NCI-H2196 (cell line): ENCODE measurements at regions not wholly inside any gene's neighbourhood (a gene's known extent, or its start where the extent isn't known, plus 50 kb on each side); places are given as distances from the start of the nearest gene placed in this dataset.
"Not testable (repeated sequence)": the region's sequence is repeated elsewhere in the genome, so short reads cannot be mapped to it uniquely, and the experiment has no call there.

ENCODE experiments used
- DNase-seq: peaks from one replicate; lab custom pipeline; 2025; ENCODE audit not compliant: unreplicated experiment; lab: John Stamatoyannopoulos, UW

DNA sequence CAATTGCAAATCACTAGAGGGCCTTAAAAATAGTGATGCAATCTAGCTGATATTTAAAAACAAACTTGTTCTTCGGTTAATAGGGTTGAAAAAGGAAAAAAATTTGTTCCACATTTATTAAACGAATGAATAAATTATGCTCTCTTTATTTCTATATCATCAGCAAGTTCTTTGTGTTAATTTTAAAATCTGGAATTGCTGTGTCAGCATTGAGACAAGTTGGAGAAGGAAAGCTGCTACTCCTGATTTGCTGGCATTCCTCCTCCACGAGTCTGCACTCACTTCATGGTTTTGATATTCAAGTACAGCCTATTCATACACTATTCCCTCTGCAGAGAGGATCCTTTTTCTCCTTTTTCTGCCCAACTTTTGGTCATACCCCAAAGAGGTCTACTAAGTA, 117.6 kb downstream of the MRPL39 start:
- DNase-seq: no peak

DNA sequence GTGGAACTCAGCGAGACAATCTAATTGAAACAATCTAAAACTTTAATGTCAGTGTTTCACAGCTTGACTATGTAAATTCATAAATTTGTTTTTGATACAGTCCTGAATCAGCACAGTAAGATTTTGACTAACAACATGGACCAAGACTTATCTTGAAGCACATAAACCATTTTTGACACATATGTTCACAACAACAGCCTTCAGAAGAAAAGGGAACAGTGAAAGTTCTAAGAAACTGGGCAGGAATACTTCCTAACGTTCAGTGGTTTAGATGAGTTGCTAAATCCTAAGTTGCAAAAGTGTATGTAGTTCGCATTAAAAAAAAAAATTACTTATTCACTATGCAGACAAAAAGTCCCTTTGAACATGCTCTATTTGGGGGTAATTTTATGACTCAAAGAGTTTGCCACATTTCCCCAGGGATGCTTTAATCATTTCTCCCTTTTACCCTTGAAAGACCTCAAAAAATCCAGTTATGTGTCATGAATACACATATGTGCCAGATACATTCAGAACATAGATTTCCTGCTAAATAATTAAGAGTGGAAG, 120.2 kb downstream of the MRPL39 start:
- no peak for DNase-seq

DNA sequence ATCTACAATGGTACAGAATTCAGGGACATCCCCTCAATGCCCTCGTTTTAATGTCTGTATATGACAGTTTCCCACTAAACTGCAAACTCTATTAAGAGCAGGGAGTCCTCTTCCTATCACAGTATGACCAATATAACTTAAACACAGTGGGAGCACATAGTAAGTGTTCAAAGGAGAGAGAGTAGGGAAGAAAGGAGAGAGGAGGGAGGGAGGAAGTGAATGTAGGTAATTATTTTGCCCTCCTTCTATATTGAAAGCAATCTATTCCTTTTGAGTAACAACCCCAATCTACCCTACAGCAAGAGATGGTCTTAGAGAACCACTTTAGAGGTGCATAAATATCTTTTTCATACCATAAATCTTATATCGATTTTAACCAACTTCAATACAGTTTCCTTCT, 121.4 kb downstream of the MRPL39 start:
- DNase-seq: no peak

DNA sequence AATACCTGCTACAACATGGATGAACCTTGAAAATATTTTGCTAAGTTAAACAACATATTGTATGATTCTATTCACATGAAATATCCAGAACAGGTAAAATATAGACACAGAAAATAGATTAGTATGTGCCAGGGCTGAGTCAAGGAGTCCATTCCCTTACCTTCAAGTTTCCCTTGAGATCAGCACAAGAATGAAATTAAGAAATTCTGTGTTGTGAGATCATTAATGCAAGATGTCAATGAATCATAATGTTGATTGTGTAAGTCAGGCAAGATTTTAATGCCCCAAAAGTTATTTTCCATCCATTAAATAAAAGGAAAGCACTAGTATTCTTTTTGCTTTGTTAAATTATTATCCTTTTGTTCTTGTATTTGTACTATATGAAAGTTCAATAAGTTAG, 139.4 kb downstream of the MRPL39 start:
- no peak for DNase-seq

DNA sequence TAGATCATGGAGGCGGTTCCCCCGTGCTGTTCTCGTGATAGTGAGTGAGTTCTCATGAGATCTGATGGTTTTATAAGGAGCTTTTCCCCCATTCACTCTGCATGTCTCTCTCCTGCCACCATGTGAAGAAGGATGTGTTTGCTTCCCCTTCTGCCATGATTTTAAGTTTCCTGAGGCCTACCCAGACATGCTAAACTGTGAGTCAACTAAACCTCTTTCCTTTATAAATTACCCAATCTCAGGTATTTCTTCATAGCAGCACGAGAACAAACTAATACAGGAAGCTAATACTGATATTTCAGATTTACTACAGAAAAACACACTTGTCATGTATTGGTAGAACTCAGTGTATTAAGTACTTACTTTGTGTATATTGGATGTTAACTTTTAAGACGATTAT, 140.2 kb downstream of the MRPL39 start:
- not testable (repeated sequence) for DNase-seq

DNA sequence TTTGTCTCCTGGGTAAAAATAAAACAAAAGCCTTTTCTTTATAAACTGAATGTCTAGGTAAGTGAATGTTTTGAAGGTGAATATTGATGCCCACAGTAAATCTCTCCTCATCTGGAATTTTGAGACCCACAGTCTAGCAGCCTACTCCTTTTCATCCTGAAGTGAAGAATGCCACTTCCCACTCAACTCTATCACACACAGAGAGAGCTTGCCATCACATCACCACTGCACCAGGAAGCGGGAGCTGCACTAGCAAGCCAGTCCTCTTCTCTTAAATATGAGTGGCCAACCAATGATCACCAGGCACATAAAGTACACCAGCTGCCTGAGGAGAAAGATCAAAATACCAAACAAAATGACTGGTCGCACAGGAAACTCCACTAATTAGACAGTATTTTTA, 140.8 kb downstream of the MRPL39 start:
- no peak for DNase-seq

DNA sequence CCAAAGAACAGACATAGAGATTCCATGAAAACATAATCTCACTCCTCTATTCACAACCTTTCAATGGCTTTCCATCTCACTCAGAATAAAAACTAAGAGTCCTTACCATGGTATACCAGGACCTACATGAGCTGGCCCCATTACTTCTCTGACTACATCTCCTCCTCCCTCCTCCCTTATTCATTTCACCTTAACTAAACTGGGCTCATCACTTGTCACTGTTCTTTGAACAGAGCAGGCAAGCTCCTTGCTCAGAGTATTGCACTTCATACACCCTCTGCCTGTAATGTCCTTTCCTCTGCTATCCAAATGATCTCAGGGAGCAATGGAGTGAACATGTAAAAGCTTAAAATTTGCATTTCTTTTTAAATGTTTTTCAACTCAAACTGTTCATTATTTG, 142.0 kb downstream of the MRPL39 start:
- no peak for DNase-seq

DNA sequence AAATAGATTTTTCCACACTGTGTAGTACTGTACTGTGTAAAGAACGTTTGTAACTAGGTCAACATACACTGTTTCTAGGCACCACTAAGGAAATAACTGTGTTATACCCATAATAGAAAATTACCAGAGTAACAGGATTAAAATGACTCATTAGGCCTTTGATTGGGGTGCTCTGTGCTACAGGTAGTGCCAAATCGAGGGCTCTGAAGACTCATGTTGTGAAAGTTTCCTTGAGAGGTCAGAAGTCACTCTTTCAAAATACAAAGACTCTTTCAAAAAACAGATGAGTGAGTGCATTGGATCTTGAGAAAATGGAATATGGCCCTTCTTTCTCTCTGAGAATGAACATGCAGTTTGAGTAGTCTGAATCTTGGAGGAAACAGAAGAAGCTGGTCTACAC, 143.0 kb downstream of the MRPL39 start:
- no peak for DNase-seq

DNA sequence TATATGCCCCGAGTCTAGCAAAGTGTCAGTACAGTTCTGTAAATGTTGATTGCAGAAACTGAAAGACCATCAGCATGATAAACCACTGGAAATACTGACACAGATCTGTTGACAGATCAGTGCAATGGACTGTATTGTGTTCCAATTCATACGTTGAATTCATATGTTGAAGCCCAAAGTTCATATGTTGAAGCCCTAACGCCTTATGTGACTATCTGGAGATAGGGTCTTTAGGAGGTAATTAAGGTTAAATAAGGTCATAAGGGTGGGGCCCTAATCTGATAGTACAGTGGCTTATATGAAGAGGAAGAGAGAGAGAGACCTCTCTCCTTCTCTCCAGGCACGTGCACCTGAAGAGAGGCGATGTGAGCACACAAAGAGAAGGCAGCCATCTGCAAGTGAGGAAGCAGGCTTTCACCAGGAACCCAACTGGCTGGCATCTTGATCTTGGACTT, 144.7 kb downstream of the MRPL39 start:
- DNase-seq: no peak

DNA sequence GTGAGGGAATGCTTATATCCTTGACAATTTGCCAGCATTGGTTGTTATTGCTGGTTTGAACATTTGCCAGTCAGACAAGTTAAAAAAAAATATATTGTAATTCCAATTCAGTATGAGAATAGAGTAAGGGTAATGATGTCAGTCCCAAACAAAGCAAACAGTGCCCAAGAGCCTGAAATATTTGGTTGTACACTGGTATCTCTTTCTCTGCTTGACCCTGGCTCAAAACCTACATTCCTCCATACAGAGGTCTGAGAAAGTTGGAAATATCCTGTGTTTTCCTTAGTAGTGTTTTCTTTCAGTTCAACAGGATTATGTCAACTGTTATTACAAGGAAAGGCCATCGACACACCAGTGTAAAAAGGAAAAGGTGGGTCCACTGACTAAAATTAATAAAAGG, 145.6 kb downstream of the MRPL39 start:
- no peak for DNase-seq

DNA sequence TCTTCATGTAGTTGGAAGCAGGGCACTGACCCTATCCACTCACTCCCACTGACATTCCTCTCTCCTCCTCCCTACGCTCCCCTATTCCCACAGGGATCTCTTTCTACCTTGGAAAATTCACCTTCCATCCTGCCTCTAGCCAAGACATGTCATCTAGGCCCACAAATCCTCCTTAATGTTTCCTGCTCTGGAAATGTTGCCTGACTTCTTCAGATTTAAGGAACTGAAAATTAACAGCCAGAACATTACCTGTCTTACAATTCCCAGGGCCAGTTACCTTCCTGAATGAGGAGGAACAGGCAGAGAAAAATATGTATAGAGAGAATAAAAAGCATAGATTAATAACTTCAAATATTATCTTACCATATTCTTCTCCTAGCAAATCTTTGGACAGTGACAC, 147.3 kb downstream of the MRPL39 start:
- DNase-seq: no peak

DNA sequence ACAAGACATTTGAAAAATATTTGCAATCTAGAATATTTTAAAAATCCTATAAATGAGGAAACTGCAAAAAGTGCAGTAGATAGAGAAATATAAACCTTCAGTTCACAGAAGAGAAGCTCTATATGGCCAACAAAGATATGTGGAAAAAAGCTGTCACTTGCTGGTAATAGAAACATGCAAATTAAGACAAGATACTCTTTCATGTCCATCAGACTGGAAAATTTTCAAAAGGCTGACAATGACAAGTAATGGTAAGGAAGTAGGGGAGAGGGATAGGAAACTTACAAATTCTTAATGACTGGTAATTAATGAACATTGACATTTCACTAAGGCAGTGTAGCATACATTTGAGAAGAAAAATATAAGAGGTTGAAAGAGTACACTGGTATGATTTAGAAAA, 147.9 kb downstream of the MRPL39 start:
- no peak for DNase-seq

DNA sequence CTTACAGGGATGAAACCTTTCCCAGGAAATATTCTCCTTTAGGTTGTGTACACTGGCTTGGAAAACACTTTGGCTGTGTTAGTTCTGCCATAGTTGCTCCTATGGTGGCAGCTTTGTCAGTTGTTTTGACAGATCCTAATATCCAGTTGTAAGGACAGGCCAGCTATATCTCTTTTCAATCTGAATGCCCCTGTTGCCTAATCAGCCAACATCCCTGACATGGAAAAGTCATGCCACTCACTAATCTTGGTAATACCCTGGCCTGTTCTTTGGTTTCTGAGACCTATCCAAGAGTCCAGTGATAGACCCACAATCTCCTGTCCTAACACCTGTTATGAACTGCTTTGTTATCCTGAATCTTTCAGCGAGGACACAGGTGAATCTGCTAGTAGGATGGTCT, 148.8 kb downstream of the MRPL39 start:
- DNase-seq: no peak

DNA sequence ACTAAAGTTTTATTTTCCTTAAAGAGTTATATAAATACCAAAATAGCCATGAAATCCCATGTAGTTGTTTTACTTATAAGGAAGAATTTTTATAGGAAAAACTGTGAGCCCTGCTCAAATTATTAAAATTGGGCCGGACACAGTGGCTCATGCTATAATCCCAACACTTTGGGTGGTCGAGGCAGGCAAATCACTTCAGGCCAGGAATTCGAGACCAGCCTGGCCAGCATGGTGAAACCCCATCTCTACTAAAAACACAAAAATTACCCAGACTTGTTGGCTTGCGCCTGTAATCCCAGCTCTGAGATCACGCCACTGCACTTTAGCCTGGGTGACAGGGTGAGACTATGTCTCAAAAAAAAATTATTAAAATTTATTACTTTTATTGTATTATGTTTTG, 149.3 kb downstream of the MRPL39 start:
- DNase-seq: no peak

DNA sequence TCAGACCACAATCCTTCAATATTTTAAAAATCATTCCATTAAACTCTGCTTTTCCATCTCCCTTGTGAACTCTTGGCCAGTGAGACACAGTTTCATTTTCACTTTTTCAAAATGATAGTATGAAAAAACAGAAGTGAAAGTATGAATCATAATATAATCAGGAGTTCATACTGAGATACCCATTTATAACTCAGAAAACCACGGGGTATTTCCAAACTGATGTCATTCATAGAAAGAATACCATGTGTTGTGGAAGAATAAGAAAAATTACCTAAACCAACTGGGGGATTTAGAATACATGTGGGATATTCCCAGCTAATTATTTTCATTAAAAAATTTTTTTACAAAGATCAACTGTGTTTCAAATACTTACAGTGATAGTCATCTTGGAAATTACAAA, 149.9 kb downstream of the MRPL39 start:
- DNase-seq: no peak

DNA sequence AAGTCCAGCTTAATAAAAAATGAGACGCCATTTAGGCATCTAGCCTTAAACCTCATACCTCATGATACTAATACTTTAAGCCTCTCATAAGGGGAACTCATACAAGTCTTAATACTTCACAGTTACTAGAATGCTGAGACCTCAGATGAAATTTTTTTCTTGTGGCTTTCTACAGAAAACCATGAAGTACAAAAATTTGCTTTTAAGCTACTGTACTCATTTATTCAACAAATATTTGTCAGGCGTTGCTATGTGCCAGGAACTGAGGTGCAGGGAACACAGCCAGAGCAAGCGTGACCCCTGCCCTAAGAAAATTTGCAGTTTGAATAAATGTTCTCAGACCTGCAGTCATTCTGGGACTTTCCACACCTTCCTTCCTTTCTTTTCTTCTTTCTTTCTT, 150.6 kb downstream of the MRPL39 start:
- DNase-seq: no peak

DNA sequence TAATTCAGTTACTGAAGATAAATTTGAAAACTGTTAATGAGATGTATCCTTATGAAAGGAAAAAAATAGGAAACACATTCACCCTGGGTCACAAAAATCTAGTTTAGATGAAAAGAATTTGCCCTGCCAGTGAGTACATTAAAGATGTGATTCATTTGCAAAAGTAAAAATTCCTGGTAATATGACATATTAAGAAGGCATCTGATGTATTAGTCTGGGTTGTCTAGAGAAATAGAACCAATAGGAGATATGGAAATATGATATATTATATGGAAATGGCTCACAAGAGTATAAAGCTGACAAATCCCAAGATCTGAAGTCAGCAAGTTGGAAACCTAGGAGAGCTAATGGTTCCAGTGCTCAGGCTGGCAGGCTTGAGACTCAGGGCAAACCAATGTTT, 153.8 kb downstream of the MRPL39 start:
- no peak for DNase-seq

DNA sequence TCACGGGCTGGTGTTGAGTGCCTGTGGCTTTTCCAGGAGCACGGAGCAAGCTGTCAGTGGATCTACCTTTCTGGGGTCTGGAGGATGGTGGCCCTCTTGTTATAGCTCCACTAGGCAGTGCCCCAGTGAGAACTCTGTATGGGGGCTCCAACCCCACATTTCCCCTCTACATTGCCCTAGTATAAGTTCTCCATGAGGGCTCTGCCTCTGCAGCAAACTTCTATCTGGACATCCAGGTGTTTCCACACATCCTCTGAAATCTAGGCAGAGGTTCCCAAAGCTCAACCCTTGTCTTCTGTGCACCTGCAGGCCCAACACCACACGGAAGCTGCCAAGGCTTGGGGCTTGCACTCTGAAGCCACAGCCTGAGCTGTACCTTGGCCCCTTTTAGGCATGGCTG, 157.3 kb downstream of the MRPL39 start:
- no peak for DNase-seq

DNA sequence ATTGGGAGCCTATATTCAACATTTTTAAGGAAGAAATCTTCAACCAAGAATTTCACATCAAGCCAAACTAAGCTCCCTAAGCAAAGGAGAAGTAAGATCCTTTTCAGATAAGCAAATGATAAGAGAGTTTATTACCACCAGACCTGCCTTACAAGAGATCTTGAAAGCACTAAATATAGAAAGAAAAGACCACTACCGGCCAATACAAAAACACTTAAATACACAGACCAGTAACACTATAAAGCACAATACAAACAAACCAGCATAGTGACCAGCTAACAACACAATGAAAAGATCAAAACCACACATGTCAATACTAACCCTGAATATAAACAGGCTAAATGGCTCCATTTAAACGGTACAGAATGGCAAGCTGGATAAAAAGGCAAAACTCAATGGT, 165.4 kb downstream of the MRPL39 start:
- DNase-seq: no peak

DNA sequence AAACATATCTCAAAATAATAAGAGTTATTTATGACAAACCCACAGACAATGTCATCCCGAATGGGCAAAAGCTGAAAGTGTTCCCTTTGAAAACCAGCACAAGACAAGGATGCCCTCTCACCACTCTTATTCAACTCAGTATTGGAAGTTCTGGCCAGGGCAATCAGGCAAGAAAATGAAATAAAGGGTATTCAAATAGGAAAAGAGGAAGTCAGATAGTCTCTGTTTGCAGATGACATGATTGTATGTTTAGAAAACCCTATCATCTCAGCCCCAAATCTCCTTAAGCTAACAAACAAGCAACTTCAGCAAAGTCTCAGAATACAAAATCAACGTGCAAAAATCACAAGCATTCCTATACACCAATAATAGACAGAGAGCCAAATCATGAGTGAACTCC, 169.8 kb downstream of the MRPL39 start:
- DNase-seq: not testable (repeated sequence)

DNA sequence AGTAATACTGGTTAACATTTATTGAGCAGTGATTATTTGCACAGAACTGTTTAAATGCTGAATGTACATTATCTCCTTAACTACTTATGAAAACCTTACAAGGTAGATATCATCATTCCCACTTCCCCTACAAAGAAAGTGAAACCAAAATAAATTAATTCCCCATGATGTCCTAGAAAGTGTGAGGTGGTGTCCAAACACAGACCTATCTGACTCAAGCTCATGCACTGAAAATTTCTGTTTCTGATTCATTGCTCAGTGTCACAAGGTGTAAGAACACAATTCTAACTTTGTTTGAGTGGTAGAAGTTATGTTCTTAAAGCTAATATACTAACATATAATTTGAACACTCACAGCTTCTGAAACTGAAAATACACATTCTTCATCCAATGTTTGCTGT, 178.7 kb downstream of the MRPL39 start:
- no peak for DNase-seq

DNA sequence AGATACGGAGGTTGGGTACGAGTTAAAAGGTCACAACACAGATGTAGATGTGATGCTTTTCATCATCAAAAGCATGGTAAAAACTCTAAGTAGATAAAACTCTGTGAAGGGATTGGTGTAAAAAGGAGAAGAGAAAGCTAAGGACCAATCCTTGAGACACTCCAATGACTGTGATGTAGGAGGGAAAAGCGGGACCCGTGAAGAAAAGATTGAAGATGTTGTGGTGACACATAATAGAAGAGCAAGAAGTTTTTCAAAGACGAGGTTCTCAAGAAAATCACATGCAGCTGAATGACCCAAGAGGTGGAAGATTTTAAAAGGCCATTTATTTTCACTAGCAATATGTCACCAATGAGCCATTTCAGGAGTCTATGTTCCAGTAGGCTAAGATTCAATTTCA, 179.5 kb downstream of the MRPL39 start:
- DNase-seq: no peak

DNA sequence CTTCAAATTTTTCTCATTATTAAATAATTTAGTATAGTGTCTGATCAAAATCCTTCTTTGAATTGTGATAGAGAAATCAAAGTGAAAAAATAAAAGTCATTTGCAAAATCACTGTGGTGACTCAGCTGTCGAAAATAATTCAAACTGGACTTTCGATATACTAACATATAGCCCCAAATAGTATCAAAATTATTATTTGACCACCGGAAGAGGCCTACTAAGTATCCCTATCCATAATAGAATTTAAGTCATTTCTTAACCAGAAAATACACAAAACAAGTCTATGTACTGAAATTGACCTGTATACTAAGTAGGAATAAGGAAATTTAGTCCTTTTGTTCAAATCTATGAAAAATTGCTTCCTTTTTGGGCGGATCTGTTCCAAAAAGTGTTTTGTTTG, 180.7 kb downstream of the MRPL39 start:
- DNase-seq: no peak

DNA sequence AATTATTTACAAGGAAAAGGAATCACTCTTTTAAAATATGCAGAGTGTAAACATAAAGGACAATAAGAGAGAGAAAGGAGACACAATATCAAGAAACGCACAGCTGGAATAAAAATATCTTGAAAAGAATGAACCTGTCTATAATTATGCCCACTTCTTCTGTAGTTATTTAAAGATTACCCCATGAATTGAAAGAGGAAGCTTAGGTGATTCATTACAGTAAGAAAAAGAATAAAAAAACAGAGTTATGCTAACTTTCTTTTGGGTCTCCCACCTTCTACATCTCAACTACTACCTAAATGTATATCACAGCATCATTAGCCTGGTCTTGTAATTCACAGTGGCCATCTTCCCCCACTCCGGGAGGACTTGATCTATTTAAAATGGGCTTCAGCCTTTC, 182.1 kb downstream of the MRPL39 start:
- no peak for DNase-seq
